ENCODE measurements at regions not wholly inside any gene's neighbourhood (a gene's known extent, or its start where the extent isn't known, plus 50 kb on each side); places are given as distances from the start of the nearest gene placed in this dataset.
"Not testable (repeated sequence)": the region's sequence is repeated elsewhere in the genome, so short reads cannot be mapped to it uniquely, and the experiment has no call there.

DNA sequence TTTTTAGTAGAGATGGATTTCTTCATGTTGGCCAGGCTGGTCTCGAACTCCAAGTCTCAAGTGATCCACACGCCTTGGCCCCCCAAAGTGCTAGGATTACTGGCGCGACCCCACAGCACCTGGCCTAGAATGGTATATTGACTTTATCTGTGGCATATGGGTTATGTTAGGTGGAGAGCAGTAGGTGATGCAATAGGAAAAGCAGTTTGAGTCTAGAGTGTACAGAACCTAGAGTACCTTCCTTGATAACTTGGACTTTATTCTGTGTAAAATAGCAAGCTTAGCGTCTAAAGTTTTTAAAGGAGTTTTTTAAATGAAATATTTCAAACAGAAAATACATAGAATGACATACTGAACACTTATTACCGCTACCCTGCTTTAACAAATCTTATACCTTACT, 139.5 kb upstream of the XIST start:
- no peak overlapping the region for H3K4me3 ChIP-seq (ENCODE audit: low read length)
- peaks cover 65% of the 10 kb centered on the region for H3K79me2 ChIP-seq (ENCODE audit: low read length)
- H3K36me3 ChIP-seq (ENCODE audit: insufficient read depth, low read length): peaks cover 62% of the 10 kb centered on the region
- H3K9ac ChIP-seq (ENCODE audit: low read length): no peak overlapping the region
- peaks cover 4% of the 10 kb centered on the region; the same call in 1 of the 2 replicates for H3K9me3 ChIP-seq (ENCODE audit: low read length)
- H3K9me2 ChIP-seq (replicated peaks; ENCODE audit: insufficient read depth, low read length): no peaks in the 10 kb centered on the region
- no peak for DNase-seq
- no peak overlapping the region for H3K4me2 ChIP-seq (ENCODE audit: low read depth, low read length, poor library complexity, severe bottlenecking)
- H4K20me1 ChIP-seq (ENCODE audit: insufficient read depth, low read depth, low read length): no peaks in the 10 kb centered on the region
- no peak overlapping the region for H2AFZ ChIP-seq (ENCODE audit: low read length)
- no peaks in the 10 kb centered on the region for H3K27me3 ChIP-seq (ENCODE audit: low read length)
- no peaks in the 10 kb centered on the region for H3K4me1 ChIP-seq (ENCODE audit: low read length)
- H3K27ac ChIP-seq (ENCODE audit: low read length): no peak overlapping the region

DNA sequence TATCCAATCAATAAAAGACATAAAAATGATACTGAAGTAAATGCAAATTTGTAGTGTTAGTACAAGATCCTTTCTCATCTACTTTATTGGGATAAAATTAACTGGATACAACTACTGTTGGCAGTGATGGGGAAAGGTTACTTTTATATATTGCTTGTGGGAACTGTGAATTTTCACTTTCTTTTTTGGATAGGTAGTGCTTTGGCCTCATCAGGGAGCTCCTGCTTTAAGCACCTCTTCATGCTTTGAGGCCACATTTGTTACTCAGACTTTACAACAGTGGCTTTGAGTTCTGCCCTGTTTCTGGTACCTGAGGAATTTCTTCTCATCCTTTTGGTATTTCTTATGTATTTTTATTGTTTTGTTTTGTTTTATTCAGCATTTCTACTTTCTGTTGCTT, 134.7 kb upstream of the XIST start:
- Histone ChIP-seq H3K9me2 (replicated peaks; ENCODE audit: insufficient read depth, low read length) (no peaks in the 10 kb centered on the region), H3K27ac (ENCODE audit: low read length) (no peak overlapping the region), H3K79me2 (ENCODE audit: low read length) (peaks cover 79% of the 10 kb centered on the region), H2AFZ (ENCODE audit: low read length) (no peak overlapping the region), H3K4me3 (ENCODE audit: low read length) (no peak overlapping the region), H4K20me1 (ENCODE audit: insufficient read depth, low read depth, low read length) (no peaks in the 10 kb centered on the region), H3K27me3 (ENCODE audit: low read length) (no peaks in the 10 kb centered on the region), H3K36me3 (ENCODE audit: insufficient read depth, low read length) (peaks cover 40% of the 10 kb centered on the region), H3K9me3 (ENCODE audit: low read length) (0 out of 2 replicates have a peak, but pooled peaks cover 4% of the 10 kb centered on the region), H3K4me1 (ENCODE audit: low read length) (no peaks in the 10 kb centered on the region), H3K9ac (ENCODE audit: low read length) (no peak overlapping the region), H3K4me2 (ENCODE audit: low read depth, low read length, poor library complexity, severe bottlenecking) (no peak overlapping the region)
- no peak for DNase-seq

DNA sequence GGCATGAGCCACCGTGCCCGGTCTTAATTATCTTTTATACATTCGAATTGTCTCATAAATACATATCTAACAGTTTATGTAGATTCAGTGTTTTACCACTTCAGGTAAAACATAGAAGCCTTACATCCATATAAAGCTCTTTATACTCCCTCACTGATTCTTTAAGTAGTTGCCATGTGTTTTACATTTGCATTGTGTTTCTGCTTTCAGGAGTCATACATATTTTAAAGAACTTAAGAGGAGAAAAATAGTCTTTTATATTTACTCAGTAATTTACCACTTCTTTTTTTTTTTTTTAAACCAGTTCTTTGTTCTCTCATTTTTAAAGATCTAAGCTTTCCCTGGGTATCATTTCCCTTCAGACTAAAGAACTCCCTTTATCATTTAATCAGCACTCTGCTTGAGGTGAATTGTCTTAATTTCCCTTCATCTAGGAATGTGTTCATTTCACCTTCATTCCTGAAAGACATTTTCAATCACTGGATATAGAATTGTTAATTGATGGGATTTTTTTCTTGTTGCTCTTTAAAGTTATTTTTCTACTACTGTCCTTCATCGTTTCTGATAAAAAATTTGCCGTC, 127.1 kb upstream of the XIST start:
- no peak overlapping the region for H3K9ac ChIP-seq (ENCODE audit: low read length)
- H3K79me2 ChIP-seq (ENCODE audit: low read length): peaks cover 87% of the 10 kb centered on the region
- H3K4me2 ChIP-seq (ENCODE audit: low read depth, low read length, poor library complexity, severe bottlenecking): no peak overlapping the region
- H4K20me1 ChIP-seq (ENCODE audit: insufficient read depth, low read depth, low read length): no peaks in the 10 kb centered on the region
- DNase-seq: no peak
- H3K36me3 ChIP-seq (ENCODE audit: insufficient read depth, low read length): peaks cover 31% of the 10 kb centered on the region
- H2AFZ ChIP-seq (ENCODE audit: low read length): no peak overlapping the region
- H3K4me1 ChIP-seq (ENCODE audit: low read length): no peaks in the 10 kb centered on the region
- H3K4me3 ChIP-seq (ENCODE audit: low read length): no peak overlapping the region
- no peaks in the 10 kb centered on the region for H3K27me3 ChIP-seq (ENCODE audit: low read length)
- no peak overlapping the region for H3K27ac ChIP-seq (ENCODE audit: low read length)
- no peaks in the 10 kb centered on the region for H3K9me3 ChIP-seq (ENCODE audit: low read length)
- H3K9me2 ChIP-seq (replicated peaks; ENCODE audit: insufficient read depth, low read length): no peaks in the 10 kb centered on the region

DNA sequence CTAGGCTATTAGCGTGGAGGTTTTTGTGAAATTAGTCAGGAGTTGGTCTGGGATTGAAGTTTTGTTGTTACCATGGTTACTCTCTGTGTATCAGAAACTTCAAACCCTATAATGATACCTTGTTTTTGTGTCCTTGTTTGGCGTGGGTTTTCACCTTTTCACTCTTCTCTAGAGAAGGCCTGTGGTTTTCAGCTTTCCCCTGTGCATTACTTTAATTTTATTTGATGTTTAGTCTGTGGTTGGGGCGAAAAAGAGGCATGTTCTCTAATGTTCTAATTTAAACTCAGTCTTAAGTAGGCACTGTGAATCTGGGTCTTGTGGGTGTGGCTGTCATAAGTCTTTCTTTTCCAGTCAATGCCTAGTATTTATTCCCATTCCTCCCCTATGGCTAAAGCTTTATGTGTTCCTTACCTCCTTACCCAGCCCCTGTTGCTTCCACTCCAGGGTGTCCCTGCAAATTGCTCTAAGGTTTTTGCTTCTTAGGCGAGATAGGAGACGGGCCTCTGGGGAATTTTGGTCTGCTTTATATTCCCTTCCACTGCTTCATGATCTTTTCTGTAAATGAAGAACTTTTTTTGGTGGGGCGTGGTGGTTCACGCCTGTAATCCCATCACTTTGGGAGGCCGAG, 125.1 kb upstream of the XIST start:
- no peak overlapping the region for H3K9ac ChIP-seq (ENCODE audit: low read length)
- H3K9me3 ChIP-seq (ENCODE audit: low read length): no peaks in the 10 kb centered on the region
- H3K4me1 ChIP-seq (ENCODE audit: low read length): no peaks in the 10 kb centered on the region
- no peaks in the 10 kb centered on the region for H4K20me1 ChIP-seq (ENCODE audit: insufficient read depth, low read depth, low read length)
- no peak overlapping the region for H3K4me2 ChIP-seq (ENCODE audit: low read depth, low read length, poor library complexity, severe bottlenecking)
- no peaks in the 10 kb centered on the region for H3K27me3 ChIP-seq (ENCODE audit: low read length)
- no peaks in the 10 kb centered on the region for H3K9me2 ChIP-seq (replicated peaks; ENCODE audit: insufficient read depth, low read length)
- H3K79me2 ChIP-seq (ENCODE audit: low read length): peaks cover 89% of the 10 kb centered on the region
- H3K36me3 ChIP-seq (ENCODE audit: insufficient read depth, low read length): peaks cover 44% of the 10 kb centered on the region
- no peak overlapping the region for H3K27ac ChIP-seq (ENCODE audit: low read length)
- H3K4me3 ChIP-seq (ENCODE audit: low read length): no peak overlapping the region
- no peak for DNase-seq
- no peak overlapping the region for H2AFZ ChIP-seq (ENCODE audit: low read length)

DNA sequence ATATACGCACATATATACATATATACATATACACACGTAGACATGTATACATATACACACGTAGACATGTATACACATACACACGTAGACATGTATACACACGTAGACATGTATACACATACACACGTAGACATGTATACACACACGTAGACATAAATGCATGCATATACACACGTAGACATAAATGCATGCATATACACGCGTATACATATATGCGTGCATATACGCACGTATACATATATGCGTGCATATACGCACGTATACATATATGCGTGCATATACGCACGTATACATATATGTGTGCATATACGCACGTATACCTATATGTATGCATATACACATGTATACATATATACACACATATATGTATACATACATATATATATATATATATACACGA, 114.9 kb upstream of the XIST start:
- not testable (repeated sequence) for H3K27me3 ChIP-seq (ENCODE audit: low read length); H3K9me2 ChIP-seq (replicated peaks; ENCODE audit: insufficient read depth, low read length); H3K4me3 ChIP-seq (ENCODE audit: low read length); H3K27ac ChIP-seq (ENCODE audit: low read length); H2AFZ ChIP-seq (ENCODE audit: low read length); H3K9me3 ChIP-seq (ENCODE audit: low read length); DNase-seq; H3K4me1 ChIP-seq (ENCODE audit: low read length); H3K4me2 ChIP-seq (ENCODE audit: low read depth, low read length, poor library complexity, severe bottlenecking); H3K9ac ChIP-seq (ENCODE audit: low read length)
- peaks cover 66% of the 10 kb centered on the region for H3K36me3 ChIP-seq (ENCODE audit: insufficient read depth, low read length)
- peaks cover 11% of the 10 kb centered on the region; the same call in 1 of the 2 replicates for H4K20me1 ChIP-seq (ENCODE audit: insufficient read depth, low read depth, low read length)
- peaks cover 92% of the 10 kb centered on the region for H3K79me2 ChIP-seq (ENCODE audit: low read length)

DNA sequence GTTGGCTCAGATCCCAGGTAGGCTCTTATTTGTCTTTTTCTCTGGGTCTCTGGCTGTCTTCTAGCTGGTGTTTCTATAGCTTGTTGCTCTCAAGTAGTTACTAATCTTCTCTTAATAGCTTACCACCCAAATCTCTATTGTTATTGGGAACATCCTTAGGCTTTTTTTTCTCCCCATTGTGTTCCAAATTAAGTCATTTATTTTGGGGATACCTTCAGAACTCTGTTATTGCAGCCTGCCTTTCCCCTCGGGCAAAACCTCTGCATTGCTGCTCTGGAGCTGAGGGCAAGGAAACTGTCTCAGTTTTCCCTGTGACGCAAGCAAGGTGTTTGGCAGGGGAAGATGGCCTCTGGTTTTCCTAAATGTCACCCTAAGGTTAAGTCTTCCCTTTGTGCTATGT, 113.3 kb upstream of the XIST start:
- H3K36me3 ChIP-seq (ENCODE audit: insufficient read depth, low read length): peaks cover 60% of the 10 kb centered on the region
- H3K27me3 ChIP-seq (ENCODE audit: low read length): no peaks in the 10 kb centered on the region
- H3K9ac ChIP-seq (ENCODE audit: low read length): no peak overlapping the region
- H3K4me1 ChIP-seq (ENCODE audit: low read length): no peaks in the 10 kb centered on the region
- H3K79me2 ChIP-seq (ENCODE audit: low read length): peaks cover 92% of the 10 kb centered on the region
- no peak for DNase-seq
- no peaks in the 10 kb centered on the region for H3K9me3 ChIP-seq (ENCODE audit: low read length)
- H4K20me1 ChIP-seq (ENCODE audit: insufficient read depth, low read depth, low read length): peaks cover 13% of the 10 kb centered on the region; the same call in 1 of the 2 replicates
- no peaks in the 10 kb centered on the region for H3K9me2 ChIP-seq (replicated peaks; ENCODE audit: insufficient read depth, low read length)
- H2AFZ ChIP-seq (ENCODE audit: low read length): no peak overlapping the region
- H3K27ac ChIP-seq (ENCODE audit: low read length): no peak overlapping the region
- H3K4me2 ChIP-seq (ENCODE audit: low read depth, low read length, poor library complexity, severe bottlenecking): no peak overlapping the region
- no peak overlapping the region for H3K4me3 ChIP-seq (ENCODE audit: low read length)

DNA sequence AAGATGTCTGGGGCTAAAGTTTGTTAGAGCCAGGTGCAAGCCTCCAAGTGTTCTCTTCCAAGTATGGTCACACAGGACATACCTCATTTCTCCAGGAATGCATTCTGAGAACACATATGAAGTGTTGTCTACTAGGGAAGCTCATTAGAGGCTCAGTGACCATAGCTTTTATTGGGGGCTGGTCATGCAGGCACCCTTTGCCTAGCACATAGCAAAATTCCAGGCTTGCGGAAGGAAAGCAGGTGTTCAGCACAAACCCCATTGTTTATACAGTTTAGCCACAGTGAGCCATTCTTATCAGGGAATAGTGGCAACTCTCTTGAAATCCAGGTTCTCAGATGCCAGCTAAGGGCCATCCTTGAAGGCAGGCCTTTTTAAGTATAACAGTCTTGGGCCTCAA, 112.1 kb upstream of the XIST start:
- peaks cover 94% of the 10 kb centered on the region for H3K79me2 ChIP-seq (ENCODE audit: low read length)

DNA sequence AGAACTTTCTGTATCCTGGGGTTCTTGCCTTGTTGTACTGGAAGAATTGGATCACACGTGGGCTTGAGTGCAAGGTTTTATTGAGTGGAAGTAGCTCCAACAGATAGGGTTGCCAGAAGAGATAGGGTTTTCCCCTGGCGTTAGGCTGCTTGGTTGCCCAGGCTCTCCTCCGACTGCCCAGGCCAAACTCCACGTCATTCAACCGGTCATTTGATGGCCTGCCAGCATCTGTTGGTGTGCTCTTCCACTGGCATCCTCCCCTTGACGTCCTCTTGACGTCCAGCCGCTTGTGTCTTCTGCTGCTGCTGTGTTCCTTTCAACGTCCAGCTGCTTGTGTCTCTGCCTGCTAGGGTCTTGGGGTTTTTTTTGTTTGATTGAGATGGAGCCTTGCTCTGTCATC, 111.2 kb upstream of the XIST start:
- DNase-seq: no peak
- Histone ChIP-seq H3K79me2 (ENCODE audit: low read length) (peaks cover 96% of the 10 kb centered on the region), H2AFZ (ENCODE audit: low read length) (no peak overlapping the region), H3K36me3 (ENCODE audit: insufficient read depth, low read length) (peaks cover 47% of the 10 kb centered on the region), H4K20me1 (ENCODE audit: insufficient read depth, low read depth, low read length) (peaks cover 13% of the 10 kb centered on the region; the same call in 1 of the 2 replicates), H3K4me1 (ENCODE audit: low read length) (no peaks in the 10 kb centered on the region), H3K9ac (ENCODE audit: low read length) (no peak overlapping the region), H3K27ac (ENCODE audit: low read length) (no peak overlapping the region), H3K4me2 (ENCODE audit: low read depth, low read length, poor library complexity, severe bottlenecking) (no peak overlapping the region), H3K27me3 (ENCODE audit: low read length) (no peaks in the 10 kb centered on the region), H3K4me3 (ENCODE audit: low read length) (no peak overlapping the region), H3K9me2 (replicated peaks; ENCODE audit: insufficient read depth, low read length) (no peaks in the 10 kb centered on the region), H3K9me3 (ENCODE audit: low read length) (no peaks in the 10 kb centered on the region)

More for the DNA sequence above, 112.1 kb upstream of the XIST start:
- Histone ChIP-seq H3K27me3 (ENCODE audit: low read length) (no peaks in the 10 kb centered on the region), H3K27ac (ENCODE audit: low read length) (no peak overlapping the region), H3K4me1 (ENCODE audit: low read length) (no peaks in the 10 kb centered on the region), H3K36me3 (ENCODE audit: insufficient read depth, low read length) (peaks cover 51% of the 10 kb centered on the region), H4K20me1 (ENCODE audit: insufficient read depth, low read depth, low read length) (peaks cover 13% of the 10 kb centered on the region; the same call in 1 of the 2 replicates), H3K9ac (ENCODE audit: low read length) (no peak overlapping the region), H3K9me3 (ENCODE audit: low read length) (no peaks in the 10 kb centered on the region), H3K4me2 (ENCODE audit: low read depth, low read length, poor library complexity, severe bottlenecking) (no peak overlapping the region), H3K4me3 (ENCODE audit: low read length) (no peak overlapping the region), H3K9me2 (replicated peaks; ENCODE audit: insufficient read depth, low read length) (no peaks in the 10 kb centered on the region), H2AFZ (ENCODE audit: low read length) (no peak overlapping the region)
- no peak for DNase-seq

All from Karpas-422 (cell line).